OCI-LY3 (cell line): ENCODE measurements at regions not wholly inside any gene's neighbourhood (a gene's known extent, or its start where the extent isn't known, plus 50 kb on each side); places are given as distances from the start of the nearest gene placed in this dataset.

Experiments
- H2AFZ ChIP-seq: fragments of 200-600, 300-600 bp; shearing (Covaris generic); 2 replicates; pipeline ENCODE4 v1.6.0; 2014; ENCODE audit warnings: antibody characterized with exemption, low read depth, low read length
- H3K27ac ChIP-seq: fragments of 200-600, 300-600 bp; sonication (generic); 2 replicates; pipeline ENCODE4 v1.5.1; 2014; ENCODE audit warnings: mild to moderate bottlenecking, low read length, moderate library complexity, mixed read lengths
- H3K27me3 ChIP-seq: fragments of 200-600, 300-600 bp; sonication (generic); 2 replicates; pipeline ENCODE4 v1.6.1; 2014; ENCODE audit warnings: low read depth, low read length, mixed read lengths
- H3K36me3 ChIP-seq: fragments of 200-600, 300-600 bp; sonication (generic); replicated peaks from 2 replicates; pipeline ENCODE3; 2014; ENCODE audit warnings: low read depth, low read length, mixed read lengths
- H3K4me1 ChIP-seq: fragments of 300-600, 200-600 bp; sonication (generic); 2 replicates; pipeline ENCODE4 v1.6.1; 2014; ENCODE audit warnings: low read length, mixed read lengths
- H3K4me2 ChIP-seq: fragments of 200-600, 300-600 bp; sonication (generic); 2 replicates; pipeline ENCODE4 v1.6.1; 2014; ENCODE audit warnings: low read length, mixed read lengths
- H3K4me3 ChIP-seq: fragments of 300-600, 200-600 bp; sonication (generic); 2 replicates; pipeline ENCODE4 v1.5.1; 2014; ENCODE audit warnings: antibody characterized with exemption, mild to moderate bottlenecking, low read length, moderate library complexity
- H3K79me2 ChIP-seq: fragments of 300-600, 200-600 bp; shearing (Covaris generic); 2 replicates; pipeline ENCODE4 v1.6.1; 2014; ENCODE audit warnings: mild to moderate bottlenecking, low read length, mixed read lengths
- H3K9ac ChIP-seq: fragments of 300-600, 200-600 bp; shearing (Covaris generic); 2 replicates; pipeline ENCODE4 v1.6.0; 2014; ENCODE audit warnings: mild to moderate bottlenecking, low read length, moderate library complexity
- H3K9me3 ChIP-seq: fragments of 200-600, 300-600 bp; shearing (Covaris generic); 2 replicates; pipeline ENCODE4 v1.6.1; 2014; ENCODE audit warnings: low read length, mixed read lengths; ENCODE audit not compliant: insufficient read depth
- H4K20me1 ChIP-seq: fragments of 200-600, 300-600 bp; sonication (generic); 2 replicates; pipeline ENCODE4 v1.6.1; 2016; ENCODE audit warnings: low read length, mixed read lengths; ENCODE audit not compliant: insufficient read depth
- EZH2phosphoT487 ChIP-seq: fragments of 200-600 bp; shearing (Covaris generic); IDR thresholded peaks from 2 replicates; pipeline ENCODE4 v1.6.1; 2018; ENCODE audit warnings: antibody characterized with exemption, mixed run types, low read depth
- TF ChIP-seq, protein P1 (sequence below): fragments of 200-600, 300-600 bp; sonication (generic); IDR thresholded peaks from 2 replicates; pipeline ENCODE4 v1.5.1; 2014; ENCODE audit warnings: antibody characterized with exemption, low read length, low read depth

DNA sequence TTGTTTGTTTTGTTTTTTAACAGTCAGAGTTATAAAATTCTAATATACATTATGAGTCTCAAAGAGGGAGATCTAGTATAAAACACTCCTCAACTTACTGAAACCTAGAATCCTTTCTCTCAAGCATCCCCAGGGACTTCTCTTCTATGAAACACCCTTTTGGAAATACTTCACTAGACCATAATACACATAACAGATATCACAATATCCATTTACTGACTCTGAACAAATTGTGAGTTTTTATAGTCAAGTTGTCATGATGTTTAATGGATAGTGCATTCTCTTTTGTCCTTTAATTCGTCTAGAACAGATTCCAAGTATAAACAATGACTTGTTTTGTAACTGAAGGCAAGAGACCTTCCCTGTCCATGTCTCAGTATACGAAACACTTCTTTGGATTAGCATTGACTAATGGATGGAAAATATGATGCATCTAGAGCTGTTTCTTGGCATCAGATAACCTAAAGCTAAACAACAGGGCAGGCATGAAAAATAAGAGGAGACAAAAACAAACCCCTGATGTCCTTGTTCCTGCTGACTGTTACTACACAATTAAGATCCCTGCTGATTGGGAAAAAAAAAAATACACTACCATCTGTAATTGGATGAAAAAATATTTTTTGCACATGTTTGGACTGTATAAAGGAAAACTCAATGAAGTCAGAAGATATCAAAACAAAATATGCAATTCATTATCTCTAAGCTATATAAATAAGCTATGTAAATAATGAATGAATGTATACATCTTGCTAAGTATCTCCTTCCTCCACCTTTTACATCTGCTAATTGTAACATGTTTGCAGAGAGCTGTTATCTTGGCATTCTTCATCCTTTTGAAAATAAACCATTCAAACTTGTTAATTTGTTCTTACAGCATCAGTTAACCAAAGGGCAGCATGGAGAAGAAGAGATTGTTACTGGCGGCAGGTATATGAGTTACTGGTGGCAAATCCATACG, 214.2 kb downstream of the LACC1 start:
- no peaks in the 10 kb centered on the region for H3K79me2 ChIP-seq
- H3K4me3 ChIP-seq = no peak overlapping the region

DNA sequence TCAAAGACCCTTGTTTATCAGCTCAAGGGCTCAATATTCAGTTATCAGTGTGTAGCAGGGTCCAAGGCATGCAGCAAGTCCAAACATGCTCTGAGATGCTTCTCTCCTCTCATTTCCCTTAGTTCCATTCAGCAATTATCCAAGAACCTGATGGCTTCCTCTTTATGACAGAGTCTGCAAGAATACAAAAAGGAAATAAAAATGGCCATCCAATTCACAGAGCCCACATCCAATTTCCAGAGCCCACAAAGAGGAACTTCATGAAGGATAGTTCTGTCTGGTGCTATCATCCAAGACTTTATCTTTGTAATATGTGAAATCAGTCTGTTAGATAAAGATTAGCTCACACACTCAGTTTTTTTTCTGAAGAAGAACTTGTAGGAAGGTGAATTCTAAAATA, 217.2 kb downstream of the LACC1 start:
- Histone ChIP-seq H3K4me2 (no peak overlapping the region), H3K27ac (no peak overlapping the region), H3K79me2 (no peaks in the 10 kb centered on the region), H2AFZ (no peak overlapping the region), H3K9me3 (no peaks in the 10 kb centered on the region), H3K4me3 (no peak overlapping the region), H3K9ac (no peak overlapping the region), H3K4me1 (no peaks in the 10 kb centered on the region), H4K20me1 (no peaks in the 10 kb centered on the region), H3K27me3 (peaks cover 49% of the 10 kb centered on the region), H3K36me3 (no peaks in the 10 kb centered on the region)
- TF ChIP-seq, protein P1, sequence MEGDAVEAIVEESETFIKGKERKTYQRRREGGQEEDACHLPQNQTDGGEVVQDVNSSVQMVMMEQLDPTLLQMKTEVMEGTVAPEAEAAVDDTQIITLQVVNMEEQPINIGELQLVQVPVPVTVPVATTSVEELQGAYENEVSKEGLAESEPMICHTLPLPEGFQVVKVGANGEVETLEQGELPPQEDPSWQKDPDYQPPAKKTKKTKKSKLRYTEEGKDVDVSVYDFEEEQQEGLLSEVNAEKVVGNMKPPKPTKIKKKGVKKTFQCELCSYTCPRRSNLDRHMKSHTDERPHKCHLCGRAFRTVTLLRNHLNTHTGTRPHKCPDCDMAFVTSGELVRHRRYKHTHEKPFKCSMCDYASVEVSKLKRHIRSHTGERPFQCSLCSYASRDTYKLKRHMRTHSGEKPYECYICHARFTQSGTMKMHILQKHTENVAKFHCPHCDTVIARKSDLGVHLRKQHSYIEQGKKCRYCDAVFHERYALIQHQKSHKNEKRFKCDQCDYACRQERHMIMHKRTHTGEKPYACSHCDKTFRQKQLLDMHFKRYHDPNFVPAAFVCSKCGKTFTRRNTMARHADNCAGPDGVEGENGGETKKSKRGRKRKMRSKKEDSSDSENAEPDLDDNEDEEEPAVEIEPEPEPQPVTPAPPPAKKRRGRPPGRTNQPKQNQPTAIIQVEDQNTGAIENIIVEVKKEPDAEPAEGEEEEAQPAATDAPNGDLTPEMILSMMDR = no peak
- no peak for TF ChIP-seq EZH2phosphoT487

More for the DNA sequence above, 214.2 kb downstream of the LACC1 start:
- Histone ChIP-seq H3K9ac (no peak overlapping the region), H3K9me3 (no peaks in the 10 kb centered on the region), H4K20me1 (no peaks in the 10 kb centered on the region), H3K27me3 (peaks cover 62% of the 10 kb centered on the region), H2AFZ (no peak overlapping the region), H3K36me3 (no peaks in the 10 kb centered on the region), H3K4me2 (no peak overlapping the region), H3K27ac (no peak overlapping the region), H3K4me1 (peaks cover 9% of the 10 kb centered on the region)
- TF ChIP-seq, protein P1 = no peak
- TF ChIP-seq EZH2phosphoT487 = no peak

DNA sequence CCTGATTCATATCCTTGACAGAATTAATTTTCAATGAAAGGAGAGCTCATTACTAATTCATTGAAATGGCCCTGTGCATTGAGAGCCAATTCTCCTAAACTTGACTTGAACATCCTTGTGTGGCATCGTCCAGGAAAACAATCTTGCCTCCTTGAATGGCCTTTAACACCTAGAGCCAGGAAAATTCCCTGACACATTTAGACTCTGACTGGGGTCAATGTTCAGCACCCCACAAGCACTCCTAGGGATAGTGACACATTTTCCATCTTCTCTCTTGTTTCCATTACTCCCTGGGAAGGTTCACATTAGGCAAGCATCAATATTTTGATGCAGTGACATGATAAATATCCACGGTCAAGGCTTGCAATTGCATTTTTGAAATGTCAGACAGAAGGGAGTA, 218.9 kb downstream of the LACC1 start:
- no peaks in the 10 kb centered on the region for H3K4me1 ChIP-seq
- H3K4me3 ChIP-seq = no peak overlapping the region
- H3K27ac ChIP-seq = no peak overlapping the region
- no peaks in the 10 kb centered on the region for H4K20me1 ChIP-seq
- peaks cover 60% of the 10 kb centered on the region for H3K27me3 ChIP-seq
- no peak overlapping the region for H3K9ac ChIP-seq
- H3K9me3 ChIP-seq = no peaks in the 10 kb centered on the region
- no peak overlapping the region for H3K4me2 ChIP-seq
- TF ChIP-seq EZH2phosphoT487 = no peak
- H3K79me2 ChIP-seq = no peaks in the 10 kb centered on the region
- no peak overlapping the region for H2AFZ ChIP-seq
- H3K36me3 ChIP-seq = no peaks in the 10 kb centered on the region

DNA sequence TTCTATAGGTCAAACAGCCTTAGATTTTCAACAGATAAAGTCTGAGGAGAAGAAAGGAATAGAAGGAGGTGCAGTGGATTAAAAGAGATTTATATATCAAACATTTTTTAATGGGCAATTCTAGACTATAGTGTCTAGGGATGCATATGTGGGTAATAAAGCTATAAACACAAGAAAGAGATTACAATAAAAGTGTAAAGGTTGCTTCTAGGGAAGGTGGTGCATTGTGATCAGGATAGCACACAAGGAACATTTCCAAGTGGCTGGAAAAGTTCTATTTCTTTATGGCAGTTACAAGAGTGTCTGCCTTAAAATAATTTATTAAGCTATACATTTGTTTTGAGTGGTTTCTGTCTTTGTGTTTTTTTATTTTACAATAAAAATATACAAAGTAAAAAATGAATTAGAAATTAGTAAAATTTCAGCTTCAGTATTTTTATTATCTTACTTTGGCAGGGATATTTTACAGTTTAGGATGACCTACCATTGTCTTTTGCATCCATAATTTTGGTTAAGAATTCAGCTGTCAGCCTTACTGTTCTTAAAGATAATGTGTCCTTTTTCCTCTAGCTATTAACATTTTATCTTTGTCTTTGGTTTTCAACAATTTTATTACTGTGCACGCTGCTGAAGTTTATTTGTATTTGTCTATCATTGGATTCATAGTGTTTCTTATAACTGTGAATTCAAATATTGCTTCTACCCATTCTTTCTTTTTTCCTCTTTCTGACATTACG, 221.8 kb downstream of the LACC1 start:
- no peaks in the 10 kb centered on the region for H3K9me3 ChIP-seq
- H3K27ac ChIP-seq = no peak overlapping the region
- no peaks in the 10 kb centered on the region for H3K4me1 ChIP-seq
- no peak overlapping the region for H2AFZ ChIP-seq
- TF ChIP-seq EZH2phosphoT487 = no peak
- TF ChIP-seq, protein P1 = no peak
- H3K9ac ChIP-seq = no peak overlapping the region
- no peaks in the 10 kb centered on the region for H4K20me1 ChIP-seq
- H3K4me3 ChIP-seq = no peak overlapping the region
- no peak overlapping the region for H3K4me2 ChIP-seq
- peaks cover 66% of the 10 kb centered on the region for H3K27me3 ChIP-seq
- H3K79me2 ChIP-seq = no peaks in the 10 kb centered on the region
- H3K36me3 ChIP-seq = no peaks in the 10 kb centered on the region
